Colonic mucosa (tissue), 4 donors: ENCODE measurements at regions not wholly inside any gene's neighbourhood (a gene's known extent, or its start where the extent isn't known, plus 50 kb on each side); places are given as distances from the start of the nearest gene placed in this dataset.

Experiments used
- DNase-seq: peaks from one replicate; pipeline ENCODE4 v3.0.0-alpha.2; 2020
- H3K27ac ChIP-seq: fragments of 200-600 bp; one replicate; pipeline ENCODE4 v1.8.0; 2021
- H3K27me3 ChIP-seq: fragments of 200-600 bp; one replicate; pipeline ENCODE4 v1.8.0; 2021
- H3K36me3 ChIP-seq: fragments of 200-600 bp; one replicate; pipeline ENCODE4 v1.8.0; 2021
- H3K4me1 ChIP-seq: fragments of 200-600 bp; one replicate; pipeline ENCODE4 v1.8.0; 2021; ENCODE audit warnings: mild to moderate bottlenecking
- H3K4me3 ChIP-seq: fragments of 200-600 bp; one replicate; pipeline ENCODE4 v1.8.0; 2021
- H3K9ac ChIP-seq, 2 donors: one replicate each; pipeline ENCODE4 v1.7.0; 2013; ENCODE audit warnings: control low read depth in 2 of 2, low read depth in 2 of 2, low read length in 2 of 2
- H3K9me3 ChIP-seq: fragments of 200-600 bp; one replicate; pipeline ENCODE4 v1.8.0; 2021
- CTCF ChIP-seq: fragments of 200-600 bp; IDR thresholded peaks from one replicate; pipeline ENCODE4 v1.8.0; 2022; ENCODE audit warnings: antibody characterized with exemption, mild to moderate bottlenecking
- intact Hi-C: fragments of 100-400 bp; cut with DNase I; formaldehyde crosslinking; loops from one replicate; pipeline ENCODE4 v1.14.1; 2022
- donor health status: healthy.
- donor health status: DM: no; HTN: no; CAD: no.
- donor health status: DM: no; HTN: no; CAD: no.

GRCh38 chr13:97746649-97747048 is 206.8 kb upstream of the IPO5 start:
- DNase-seq = no peak
- intact Hi-C loops = no loop called here
- Histone ChIP-seq H3K9me3 (no peaks in the 10 kb centered on the region), H3K27me3 (no peaks in the 10 kb centered on the region), H3K4me1 (no peaks in the 10 kb centered on the region), H3K4me3 (no peak overlapping the region), H3K9ac (no peak overlapping the region), H3K36me3 (no peaks in the 10 kb centered on the region), H3K27ac (no peak overlapping the region)
- no peak for TF ChIP-seq CTCF

- Histone ChIP-seq H3K36me3 (no peaks in the 10 kb centered on the region), H3K4me1 (no peaks in the 10 kb centered on the region), H3K4me3 (no peak overlapping the region), H3K9me3 (no peaks in the 10 kb centered on the region), H3K9ac (no peak overlapping the region), H3K27me3 (no peaks in the 10 kb centered on the region), H3K27ac (no peak overlapping the region)
- intact Hi-C loops = no loop called here
- no peak for DNase-seq
- no peak for TF ChIP-seq CTCF
These were observed 204.3 kb upstream of the IPO5 start for GRCh38 chr13:97749174-97749573.

- Histone ChIP-seq H3K9ac (no peak overlapping the region), H3K4me3 (no peak overlapping the region), H3K4me1 (no peaks in the 10 kb centered on the region), H3K9me3 (no peaks in the 10 kb centered on the region), H3K36me3 (no peaks in the 10 kb centered on the region), H3K27me3 (no peaks in the 10 kb centered on the region), H3K27ac (no peak overlapping the region)
- DNase-seq = no peak
- intact Hi-C loops = no loop called here
- no peak for TF ChIP-seq CTCF
These were observed 202.0 kb upstream of the IPO5 start for GRCh38 chr13:97751477-97751876.

- no peaks in the 10 kb centered on the region for H3K4me1 ChIP-seq
- intact Hi-C loops = no loop called here
- no peak for TF ChIP-seq CTCF
- H3K27ac ChIP-seq = no peak overlapping the region
- no peaks in the 10 kb centered on the region for H3K9me3 ChIP-seq
- H3K27me3 ChIP-seq = no peaks in the 10 kb centered on the region
- H3K36me3 ChIP-seq = no peaks in the 10 kb centered on the region
- no peak for DNase-seq
- H3K9ac ChIP-seq = no peak overlapping the region
- no peak overlapping the region for H3K4me3 ChIP-seq
These were observed 200.4 kb upstream of the IPO5 start for GRCh38 chr13:97752961-97753668.

GRCh38 chr13:97753942-97754670 is 199.4 kb upstream of the IPO5 start:
- Histone ChIP-seq H3K4me1 (no peaks in the 10 kb centered on the region), H3K27ac (no peak overlapping the region), H3K4me3 (no peak overlapping the region), H3K9me3 (no peaks in the 10 kb centered on the region), H3K9ac (no peak overlapping the region), H3K36me3 (no peaks in the 10 kb centered on the region), H3K27me3 (no peaks in the 10 kb centered on the region)
- DNase-seq = no peak
- TF ChIP-seq CTCF = no peak
- intact Hi-C loops = no loop called here
